Neural cell (in vitro differentiated cells): ENCODE measurements at regions not wholly inside any gene's neighbourhood (a gene's known extent, or its start where the extent isn't known, plus 50 kb on each side); places are given as distances from the start of the nearest gene placed in this dataset.

Source experiments
- H2AFZ ChIP-seq: fragments of 200-600, 300-800 bp; sonication (generic), shearing (Covaris generic); 2 replicates; pipeline ENCODE4 v1.6.0; 2014; ENCODE audit warnings: low read depth, mild to moderate bottlenecking, antibody characterized with exemption, low read length, moderate library complexity
- H3F3A ChIP-seq: fragments of 200-600 bp; shearing (Covaris generic); 2 replicates; pipeline ENCODE4 v1.6.1; 2016; ENCODE audit warnings: mild to moderate bottlenecking, moderate library complexity, mixed read lengths, antibody characterized with exemption, low read length; ENCODE audit not compliant: insufficient read depth, poor library complexity, severe bottlenecking
- H3K27ac ChIP-seq: fragments of 200-600, 300-800 bp; sonication (generic), shearing (Covaris generic); 2 replicates; pipeline ENCODE4 v1.5.1; 2014; ENCODE audit warnings: mild to moderate bottlenecking, low read length, moderate library complexity
- H3K27me3 ChIP-seq: fragments of 300-800, 200-600 bp; sonication (generic), shearing (Covaris generic); 2 replicates; pipeline ENCODE4 v1.6.0; 2014; ENCODE audit warnings: mild to moderate bottlenecking, low read depth, low read length, moderate library complexity; ENCODE audit not compliant: insufficient read depth
- H3K36me3 ChIP-seq: fragments of 300-800, 200-600 bp; sonication (generic), shearing (Covaris generic); 2 replicates; pipeline ENCODE4 v1.5.1; 2014; ENCODE audit warnings: mild to moderate bottlenecking, antibody characterized with exemption, low read length, moderate library complexity; ENCODE audit not compliant: insufficient read depth
- H3K4me2 ChIP-seq: fragments of 300-800, 200-600 bp; sonication (generic), shearing (Covaris generic); 2 replicates; pipeline ENCODE4 v1.6.0; 2014; ENCODE audit warnings: mild to moderate bottlenecking, low read length
- H3K4me3 ChIP-seq: fragments of 300-800, 200-600 bp; sonication (generic), shearing (Covaris generic); 2 replicates; pipeline ENCODE4 v1.5.1; 2014; ENCODE audit warnings: mild to moderate bottlenecking, low read length, moderate library complexity
- H3K79me2 ChIP-seq: fragments of 200-600 bp; shearing (Covaris generic); replicated peaks from 2 replicates; pipeline ENCODE4 v1.6.0; 2014; ENCODE audit warnings: mild to moderate bottlenecking, low read length, moderate library complexity; ENCODE audit not compliant: insufficient read depth
- H3K9ac ChIP-seq: fragments of 300-800, 200-600 bp; sonication (generic), shearing (Covaris generic); 2 replicates; pipeline ENCODE4 v1.6.1; 2016; ENCODE audit warnings: mild to moderate bottlenecking, low read length, mixed read lengths
- H3K9me2 ChIP-seq: fragments of 200-600 bp; shearing (Covaris generic); 2 replicates; pipeline ENCODE4 v1.6.1; 2016; ENCODE audit warnings: mild to moderate bottlenecking, low read length, mixed read lengths; ENCODE audit not compliant: insufficient read depth
- H3K9me3 ChIP-seq: fragments of 200-600, 300-800 bp; sonication (generic), shearing (Covaris generic); 2 replicates; pipeline ENCODE4 v1.6.1; 2016; ENCODE audit warnings: mild to moderate bottlenecking, mixed run types, low read length, moderate library complexity, mixed read lengths
- H4K20me1 ChIP-seq: fragments of 200-600 bp; shearing (Covaris generic); 2 replicates; pipeline ENCODE4 v1.6.1; 2016; ENCODE audit warnings: mild to moderate bottlenecking, mixed run types; ENCODE audit not compliant: insufficient read depth
- CTCF ChIP-seq: fragments of 450-650 bp; IDR thresholded peaks from 2 replicates; pipeline ENCODE4 v1.5.1; 2014; ENCODE audit warnings: antibody characterized with exemption, mild to moderate bottlenecking, moderate library complexity; ENCODE audit not compliant: poor library complexity, severe bottlenecking
- EP300 ChIP-seq: fragments of 450-650 bp; conservative IDR thresholded peaks from 2 replicates; pipeline ENCODE4 v1.6.1; 2014; ENCODE audit warnings: antibody characterized with exemption, mild to moderate bottlenecking, moderate library complexity; ENCODE audit not compliant: poor library complexity, severe bottlenecking
- EZH2 ChIP-seq: fragments of 200-600, 300-800 bp; shearing (Covaris generic), sonication (generic); IDR thresholded peaks from 2 replicates; pipeline ENCODE4 v1.6.1; 2014; ENCODE audit warnings: antibody characterized with exemption, low read length, borderline replicate concordance, mild to moderate bottlenecking; ENCODE audit not compliant: insufficient read depth, poor library complexity, severe bottlenecking
- MXI1 ChIP-seq: fragments of 450-650 bp; conservative IDR thresholded peaks from 2 replicates; pipeline ENCODE4 v1.6.1; 2014; ENCODE audit warnings: antibody characterized with exemption, mild to moderate bottlenecking; ENCODE audit not compliant: poor library complexity, severe bottlenecking
- POLR2AphosphoS5 ChIP-seq: IDR thresholded peaks from 2 replicates; pipeline ENCODE4 v1.6.1; 2012
- RAD21 ChIP-seq: fragments of 450-650 bp; conservative IDR thresholded peaks from 2 replicates; pipeline ENCODE4 v1.6.1; 2014; ENCODE audit warnings: antibody characterized with exemption, mild to moderate bottlenecking, moderate library complexity
- REST ChIP-seq: IDR thresholded peaks from 2 replicates; pipeline ENCODE4 v1.6.1; 2012; ENCODE audit warnings: borderline replicate concordance
- SMC3 ChIP-seq: fragments of 450-650 bp; conservative IDR thresholded peaks from 2 replicates; pipeline ENCODE4 v1.6.1; 2014; ENCODE audit warnings: antibody characterized with exemption, mild to moderate bottlenecking, moderate library complexity; ENCODE audit not compliant: poor library complexity
- TAF1 ChIP-seq: IDR thresholded peaks from 2 replicates; pipeline ENCODE4 v1.6.1; 2012; ENCODE audit warnings: low read depth

GRCh38 chr12:58503731-58504130, 416.6 kb downstream of the LRIG3 start:
- no peak overlapping the region for H3K4me2 ChIP-seq
- H3K9me3 ChIP-seq, result no peaks in the 10 kb centered on the region
- H3K9me2 ChIP-seq, result no peaks in the 10 kb centered on the region
- H3K79me2 ChIP-seq, result no peaks in the 10 kb centered on the region
- H3F3A ChIP-seq, result no peaks in the 10 kb centered on the region
- no peaks in the 10 kb centered on the region for H3K27me3 ChIP-seq
- H3K4me3 ChIP-seq, result no peak overlapping the region
- H3K27ac ChIP-seq, result no peak overlapping the region
- no peaks in the 10 kb centered on the region for H3K36me3 ChIP-seq
- H2AFZ ChIP-seq, result no peak overlapping the region
- H3K9ac ChIP-seq, result no peak overlapping the region
- no peaks in the 10 kb centered on the region for H4K20me1 ChIP-seq
- TF ChIP-seq CTCF (no peak), TAF1 (no peak), SMC3 (no peak), MXI1 (no peak), REST (no peak), POLR2AphosphoS5 (no peak), EZH2 (no peak), EP300 (no peak), RAD21 (no peak)

GRCh38 chr12:58504143-58504938, 416.0 kb downstream of the LRIG3 start:
- Histone ChIP-seq H3K4me2 (no peak overlapping the region), H3K27me3 (no peaks in the 10 kb centered on the region), H2AFZ (no peak overlapping the region), H3F3A (no peaks in the 10 kb centered on the region), H3K36me3 (no peaks in the 10 kb centered on the region), H3K9me2 (no peaks in the 10 kb centered on the region), H3K9ac (no peak overlapping the region), H3K9me3 (no peaks in the 10 kb centered on the region), H3K4me3 (no peak overlapping the region), H4K20me1 (no peaks in the 10 kb centered on the region), H3K79me2 (no peaks in the 10 kb centered on the region), H3K27ac (no peak overlapping the region)
- TF ChIP-seq RAD21, result no peak
- TF ChIP-seq EZH2, result no peak
- TF ChIP-seq TAF1, result no peak
- no peak for TF ChIP-seq MXI1
- TF ChIP-seq CTCF, result no peak
- no peak for TF ChIP-seq POLR2AphosphoS5
- no peak for TF ChIP-seq REST
- TF ChIP-seq EP300, result no peak
- TF ChIP-seq SMC3, result no peak
